GM19351 (cell line): ENCODE measurements at regions not wholly inside any gene's neighbourhood (a gene's known extent, or its start where the extent isn't known, plus 50 kb on each side); places are given as distances from the start of the nearest gene placed in this dataset.
A peak's percentile ranks its signal among the peaks of the same experiment; 100 is the strongest.

Experiments used
- ATAC-seq: cut with Tn5 transposase; IDR thresholded peaks from one replicate; pipeline ENCODE4 v1.9.1; 2021; ENCODE audit warnings: mild to moderate bottlenecking, moderate library complexity; ENCODE audit not compliant: unreplicated experiment

DNA sequence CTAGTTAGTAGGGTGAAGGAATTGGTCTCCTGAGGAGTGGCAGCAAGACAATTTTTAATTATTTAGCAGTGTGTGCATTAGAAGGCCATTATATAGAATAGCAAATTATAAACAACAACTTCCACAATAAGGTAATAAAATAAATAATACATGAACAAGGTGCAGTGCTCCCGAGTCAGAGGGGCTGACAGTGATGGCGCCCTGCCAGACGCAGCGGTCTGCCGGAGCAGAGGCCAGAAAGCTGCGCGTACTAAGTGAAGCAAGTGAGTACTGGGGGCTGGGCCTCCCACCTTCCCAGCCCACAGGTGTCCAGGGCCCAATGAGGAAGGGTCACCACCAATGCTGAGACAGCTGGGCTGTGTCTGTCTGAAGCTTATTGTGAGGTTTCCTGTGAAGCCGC, 72.0 kb upstream of the VRK1 start:
- ATAC-seq: no peak

DNA sequence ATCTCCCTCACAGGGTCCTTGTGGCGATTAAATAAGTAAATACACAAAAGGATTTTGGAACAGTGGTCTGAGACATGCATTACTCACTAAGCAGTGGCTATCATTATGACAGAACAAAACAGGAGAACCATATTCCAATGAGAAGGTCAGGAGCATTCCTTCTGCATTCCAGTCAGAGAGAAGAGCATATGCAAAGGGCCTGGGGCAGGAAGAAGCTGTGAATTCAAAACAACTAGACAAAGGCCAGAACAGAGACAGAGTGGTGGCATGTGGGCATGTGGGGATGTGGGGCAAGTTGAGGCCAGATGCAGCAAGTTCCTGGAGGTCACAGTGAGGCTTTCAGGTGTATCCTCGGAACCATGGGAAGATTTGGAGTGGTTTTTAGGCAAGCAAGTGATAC, 70.1 kb upstream of the VRK1 start:
- no peak for ATAC-seq

DNA sequence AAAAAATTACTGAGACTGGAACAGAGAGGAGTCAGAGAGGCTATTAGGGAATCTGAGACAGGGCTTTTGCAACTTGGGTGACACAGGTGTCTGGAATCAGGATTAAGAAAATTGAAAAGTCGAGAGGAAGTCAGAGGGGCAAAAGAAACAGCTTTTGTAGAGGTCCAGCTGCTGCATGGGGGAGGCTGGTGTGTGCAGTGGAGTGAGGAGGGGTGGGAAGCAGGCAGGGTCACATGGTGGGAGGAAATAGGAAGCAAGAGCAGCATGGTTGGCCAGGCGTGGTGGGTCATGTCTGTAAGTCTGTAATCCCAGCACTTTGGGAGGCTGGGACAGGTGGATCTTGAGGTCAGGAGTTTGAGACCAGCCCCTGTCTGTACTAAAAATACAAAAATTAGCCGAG, 69.7 kb upstream of the VRK1 start:
- ATAC-seq: no peak

DNA sequence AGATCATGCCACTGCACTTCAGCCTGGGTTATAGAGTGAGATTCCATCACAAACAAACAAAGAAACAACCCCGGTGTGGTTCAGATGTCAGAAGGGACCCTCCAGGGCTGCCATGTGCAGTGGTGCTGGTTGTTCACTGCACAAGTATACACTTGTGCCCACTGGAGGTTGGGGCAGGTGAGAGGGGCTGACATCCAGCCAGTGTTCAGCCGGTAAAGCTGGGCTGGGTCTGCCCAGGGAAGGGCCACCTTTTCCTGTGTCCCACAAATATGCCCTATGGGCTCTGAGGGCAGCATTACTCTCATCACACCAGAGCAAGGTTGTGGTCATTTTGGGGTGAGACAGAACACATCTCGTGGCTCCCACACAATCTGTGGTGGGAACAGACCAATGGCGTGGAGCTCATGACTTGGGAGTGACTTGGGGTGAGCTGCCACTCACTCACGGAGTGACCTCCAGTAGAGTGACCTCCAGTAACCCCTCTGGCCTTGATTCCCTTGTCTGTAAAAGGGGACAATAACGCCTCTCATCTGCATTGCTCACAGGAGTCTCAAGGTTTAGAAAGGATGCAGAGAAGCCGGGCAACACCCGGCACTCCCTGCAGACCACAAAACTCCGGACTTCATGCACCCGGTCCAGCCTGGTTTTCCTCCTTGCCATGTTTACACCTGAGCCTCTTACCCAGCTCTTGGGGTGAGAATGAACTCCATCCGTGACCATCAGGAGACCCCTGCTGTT, 69.0 kb upstream of the VRK1 start:
- no peak for ATAC-seq

DNA sequence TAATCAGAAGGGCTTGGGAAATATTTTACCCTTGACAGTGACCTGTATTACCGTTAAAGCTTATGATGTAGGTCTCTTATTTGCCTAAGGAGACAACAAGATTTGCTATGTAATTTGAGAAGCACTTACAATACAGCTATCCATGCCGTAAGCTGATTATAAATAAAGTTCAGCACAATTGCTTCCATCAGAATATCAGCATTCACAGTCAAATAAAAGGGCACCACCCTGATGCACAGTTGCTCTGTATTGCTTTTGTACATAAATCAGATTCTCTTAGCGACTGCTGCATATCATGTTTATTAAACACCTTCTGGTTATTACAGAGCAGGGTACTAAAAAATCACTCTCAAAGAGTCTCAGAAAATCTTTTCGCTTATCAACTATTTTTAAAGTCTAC, 67.3 kb upstream of the VRK1 start:
- no peak for ATAC-seq

DNA sequence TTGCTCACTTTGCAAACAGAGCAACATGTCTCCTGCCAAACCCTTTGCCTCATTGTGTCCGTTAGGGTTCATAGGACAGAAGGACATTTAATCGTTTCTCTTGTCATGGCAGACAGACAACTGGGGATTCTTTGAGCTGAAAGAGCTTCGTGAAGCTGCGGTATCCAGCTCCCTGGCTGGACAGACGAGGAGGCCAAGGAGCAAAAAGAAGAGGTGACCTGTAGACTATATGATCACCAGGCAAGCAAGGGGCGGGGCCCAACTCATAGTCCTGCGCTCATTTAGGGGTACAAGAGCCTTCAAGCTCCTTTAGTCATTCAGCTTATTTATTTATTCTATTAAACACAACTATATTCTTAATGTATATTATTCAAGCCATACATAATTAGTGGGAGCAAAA, 66.8 kb upstream of the VRK1 start:
- no peak for ATAC-seq

DNA sequence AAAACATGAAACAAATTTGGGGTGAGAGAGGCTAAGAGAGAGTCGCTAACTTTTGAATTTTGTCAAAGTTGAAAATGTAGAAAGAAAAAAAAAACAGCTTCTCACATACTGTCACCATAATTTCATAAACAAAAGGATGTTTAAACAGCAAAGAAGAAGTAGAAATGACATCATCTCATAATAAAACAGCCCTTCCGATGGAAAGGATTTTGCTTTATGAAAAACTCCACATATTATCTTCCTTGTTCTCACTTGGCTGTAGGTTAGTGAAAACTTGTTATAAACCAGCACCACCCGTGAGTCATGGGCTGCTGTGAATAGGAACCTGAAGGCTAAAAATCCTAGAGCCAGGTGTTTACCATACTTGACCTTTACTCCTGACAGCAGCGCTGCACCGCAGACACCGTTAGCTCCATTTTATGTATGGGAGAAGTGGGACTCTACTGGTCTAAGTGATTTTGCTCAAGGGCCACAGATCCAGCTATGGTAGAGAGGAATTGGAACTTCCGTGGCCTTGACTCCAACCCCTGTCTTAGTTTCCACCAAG, 63.0 kb upstream of the VRK1 start:
- no peak for ATAC-seq

DNA sequence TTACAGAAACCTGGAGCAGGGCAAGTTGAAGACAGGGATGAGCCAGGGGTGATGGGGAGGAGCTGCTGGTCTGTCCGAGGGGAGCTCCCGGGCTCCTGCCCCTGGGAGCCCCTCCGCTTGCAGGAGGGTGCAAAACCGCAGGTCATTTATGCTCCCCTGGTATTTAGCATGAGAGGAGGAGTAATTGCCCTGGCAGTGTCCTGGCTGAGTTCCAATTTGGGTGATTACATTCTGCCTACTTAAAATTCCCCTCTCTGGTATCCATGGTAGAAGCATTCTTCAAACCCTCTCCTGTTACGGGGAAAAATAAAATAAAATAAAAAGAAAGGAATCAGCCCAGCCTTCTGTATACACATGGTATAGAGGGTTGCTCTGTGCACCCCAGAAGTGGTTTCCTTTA, 61.7 kb upstream of the VRK1 start:
- ATAC-seq: no peak

DNA sequence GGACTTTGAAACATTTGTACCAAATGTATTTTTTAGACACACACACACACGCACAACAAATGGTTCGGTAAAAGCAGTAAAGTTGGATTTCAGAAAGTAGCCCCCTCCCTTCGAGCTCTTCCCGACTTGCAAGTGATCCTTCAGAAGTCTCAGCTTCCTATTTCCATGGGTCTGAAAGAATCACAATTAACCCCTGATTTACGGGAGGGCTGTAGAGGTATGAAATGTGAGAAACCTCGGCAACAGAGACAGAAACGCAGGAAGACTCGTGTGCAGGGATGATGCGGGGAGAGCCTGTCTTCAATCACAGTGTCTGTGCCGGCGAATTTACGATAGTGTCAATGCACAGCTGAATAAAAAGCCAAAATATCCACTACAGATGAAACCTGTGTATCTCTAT, 60.7 kb upstream of the VRK1 start:
- ATAC-seq: no peak

DNA sequence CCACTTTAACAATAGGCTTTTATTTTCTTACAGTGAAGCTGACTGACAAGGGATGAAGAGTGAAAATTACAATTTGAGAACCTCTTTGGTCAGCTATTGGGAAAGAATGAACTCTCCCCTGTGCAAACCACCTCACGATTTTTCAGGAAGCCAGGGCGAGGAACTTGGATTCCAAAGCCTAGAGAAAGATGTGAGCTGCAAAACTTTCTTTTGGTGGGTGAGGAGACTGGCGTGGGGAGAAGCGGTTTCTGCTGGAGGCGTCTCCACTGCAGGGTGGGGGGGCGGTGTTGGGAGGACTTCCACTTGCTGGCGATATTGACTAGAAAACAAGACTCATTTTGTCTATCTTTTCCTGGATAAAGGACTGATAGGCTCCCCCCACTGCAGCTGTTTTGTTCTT, 59.3 kb upstream of the VRK1 start:
- no peak for ATAC-seq

DNA sequence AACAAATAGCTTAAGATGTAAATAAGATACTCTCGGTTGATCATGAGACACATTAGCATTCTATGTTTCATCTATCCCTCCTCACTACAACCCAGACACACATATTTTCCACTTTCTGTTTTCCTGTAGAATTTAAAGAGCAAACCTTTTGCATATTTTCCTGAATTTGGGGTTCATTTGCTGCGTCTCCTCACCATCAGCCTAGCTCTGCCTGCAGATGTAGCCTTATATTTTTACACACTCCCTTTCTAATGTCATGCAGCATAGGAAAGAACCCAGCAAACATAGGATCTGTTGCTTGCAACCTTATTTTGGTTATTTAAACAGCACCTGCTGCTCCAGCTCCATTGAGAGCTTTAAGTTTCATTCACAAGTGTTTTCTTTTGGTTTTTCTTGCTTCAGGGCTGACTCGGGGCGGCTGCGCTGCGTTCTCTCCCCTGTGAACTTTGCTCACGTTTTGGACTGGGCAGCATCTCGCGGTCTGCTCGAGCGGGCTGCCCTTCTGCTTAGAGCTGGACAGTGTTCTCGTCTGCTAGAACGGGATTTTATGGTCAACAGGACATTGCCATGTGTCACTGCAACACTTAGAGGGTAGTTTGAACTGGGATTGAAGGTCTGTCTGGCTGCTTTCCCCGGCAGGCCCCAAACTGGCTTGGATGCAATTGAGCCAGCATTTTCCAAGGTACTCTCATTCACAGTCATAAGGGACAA, 57.8 kb upstream of the VRK1 start:
- no peak for ATAC-seq

DNA sequence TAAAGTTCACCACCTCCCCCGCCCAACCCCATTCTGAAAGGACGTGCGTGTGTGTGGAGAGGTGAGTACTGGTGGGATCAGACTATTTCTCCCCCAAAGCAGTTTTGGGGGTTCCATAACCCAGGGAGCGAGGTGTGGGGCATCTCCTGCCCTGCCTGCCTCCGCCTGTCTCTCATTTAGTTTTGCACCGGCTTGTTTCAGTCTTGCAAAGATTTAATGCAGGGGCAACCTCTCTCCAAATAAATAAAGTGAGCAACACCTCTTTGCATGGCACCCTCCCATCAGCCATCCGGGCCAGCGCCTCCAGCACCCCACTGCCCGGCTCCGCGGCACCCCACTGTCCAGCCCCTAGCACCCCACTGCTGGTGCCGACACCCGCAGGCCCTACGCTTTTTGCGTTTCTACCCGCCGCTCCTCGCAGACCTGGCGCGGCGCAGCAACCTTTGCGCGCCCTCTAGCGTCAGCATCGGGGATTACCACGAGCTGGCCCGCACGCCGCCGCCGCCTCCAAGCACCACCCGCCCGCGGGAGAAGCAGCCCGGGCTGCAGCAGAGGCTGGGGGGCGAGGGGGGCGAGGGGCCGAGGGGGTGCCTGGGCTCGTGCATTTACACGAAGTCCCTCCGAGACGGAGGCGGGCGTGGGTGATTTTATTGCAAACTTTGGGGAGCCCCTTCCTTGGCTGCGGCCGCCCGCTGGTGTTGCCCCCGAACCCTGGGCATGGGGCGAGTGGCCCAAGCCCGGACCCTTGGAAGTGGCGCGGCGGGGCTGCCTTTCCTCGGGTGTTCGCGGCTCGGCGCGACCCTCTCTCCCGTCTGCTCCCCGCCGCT, 55.8 kb upstream of the VRK1 start:
- ATAC-seq: peak; percentile 86

DNA sequence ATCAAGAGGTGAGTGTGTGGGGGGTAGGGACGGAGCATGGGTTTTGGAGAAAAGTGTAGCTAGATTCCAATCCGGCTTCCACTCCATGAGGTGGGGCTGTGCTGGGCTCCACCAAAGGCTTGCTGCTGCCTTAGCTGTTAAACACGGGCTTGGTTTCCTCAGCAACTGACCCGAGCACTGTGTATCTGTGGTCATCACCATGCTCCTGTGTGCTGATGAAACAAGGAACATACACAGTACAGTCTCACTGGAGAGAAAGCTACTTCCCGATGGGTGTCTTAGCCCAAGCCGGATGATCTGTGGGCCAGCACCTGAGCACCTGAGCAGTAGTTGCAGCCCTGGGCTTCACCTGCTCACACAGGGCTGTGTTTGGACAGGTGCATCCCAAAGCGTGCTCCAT, 52.9 kb upstream of the VRK1 start:
- no peak for ATAC-seq

DNA sequence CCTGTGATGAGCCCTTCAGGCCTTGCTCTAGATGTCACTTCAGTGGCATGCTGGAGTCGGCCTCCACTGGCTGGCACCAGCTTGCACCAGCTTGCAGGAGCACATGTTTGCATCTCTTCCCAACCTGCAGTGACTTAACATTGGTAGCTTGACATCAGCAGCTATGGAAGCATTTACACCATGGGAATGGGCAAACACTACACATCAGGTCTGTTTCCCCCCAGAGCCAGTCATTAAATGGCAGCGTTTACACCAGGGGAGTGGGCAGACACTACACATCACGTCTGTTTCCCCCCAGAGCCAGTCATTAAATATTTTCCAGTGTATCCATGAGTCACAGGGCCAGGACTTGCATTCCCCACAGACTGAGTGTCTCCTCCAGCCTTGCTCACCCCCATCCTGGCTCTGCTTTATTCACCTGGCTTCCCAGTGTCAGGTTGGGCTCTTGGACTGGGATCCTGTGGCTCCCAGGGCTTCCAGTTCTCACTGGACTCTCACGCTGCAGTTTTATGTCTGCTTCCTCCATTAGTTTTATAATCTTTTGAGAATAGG, 51.6 kb upstream of the VRK1 start:
- ATAC-seq: no peak

DNA sequence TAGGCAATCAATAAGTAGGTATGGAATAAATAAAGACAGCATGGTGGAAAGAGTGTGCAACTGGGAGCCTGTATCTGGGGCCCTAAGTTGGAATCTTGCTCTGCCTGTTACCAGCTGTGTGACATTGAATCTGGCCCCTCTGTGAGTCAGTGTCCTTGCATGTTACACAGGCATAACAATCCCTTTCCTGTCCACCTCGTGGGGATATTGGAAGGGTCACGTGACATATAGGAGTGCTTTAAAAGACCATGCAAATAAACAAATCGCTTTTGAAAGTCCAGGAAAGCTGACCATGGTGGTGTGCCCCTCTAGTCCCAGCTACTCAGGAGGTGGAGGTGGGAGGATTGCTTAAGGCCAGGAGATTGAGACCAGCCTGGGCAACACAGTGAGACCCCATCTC, 51.1 kb upstream of the VRK1 start:
- no peak for ATAC-seq

DNA sequence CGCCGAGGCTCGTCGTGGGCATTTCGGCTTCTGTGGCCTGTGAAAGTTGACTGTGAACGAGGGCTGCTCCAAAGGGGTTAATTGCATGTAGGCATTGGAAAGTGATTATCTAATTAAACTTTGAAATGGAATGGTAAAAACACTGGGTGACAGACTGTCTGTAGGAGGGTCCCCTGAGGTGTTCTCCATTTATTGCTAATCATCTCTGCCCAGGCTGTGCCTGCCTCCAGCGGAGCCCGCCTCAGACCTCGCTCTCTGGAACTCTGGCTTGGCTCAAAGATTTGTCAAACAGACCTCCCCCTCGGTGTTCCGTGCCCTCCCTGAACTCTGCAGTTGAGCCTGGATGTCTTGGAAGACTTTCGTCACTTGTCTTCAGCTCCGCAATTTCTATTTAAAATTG, 50.2 kb upstream of the VRK1 start:
- ATAC-seq: no peak
